ENCODE measurements at regions not wholly inside any gene's neighbourhood (a gene's known extent, or its start where the extent isn't known, plus 50 kb on each side); places are given as distances from the start of the nearest gene placed in this dataset.

DNA sequence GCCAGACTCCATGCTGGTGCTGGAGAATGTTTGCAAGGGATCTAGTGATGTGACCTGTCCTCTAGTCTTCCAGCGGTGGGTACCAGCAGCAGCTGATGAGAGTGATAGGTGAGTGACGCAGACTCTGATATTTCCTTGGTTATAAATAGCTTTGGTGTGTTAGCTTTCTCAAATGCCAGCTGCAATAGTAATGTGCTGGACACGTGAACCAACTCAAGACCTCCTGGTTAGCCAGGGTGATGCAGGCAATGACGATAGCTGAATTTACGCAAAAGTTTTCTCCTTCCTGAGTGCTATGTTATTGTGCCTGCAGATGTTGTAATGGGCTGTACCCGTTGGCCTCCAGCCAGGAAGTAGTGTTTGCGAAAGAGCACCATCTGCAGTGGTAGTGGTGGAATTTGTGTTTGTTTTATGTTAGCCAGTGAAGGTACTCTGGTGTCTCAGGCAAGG lies 129.5 kb downstream of the CYSLTR2 start:
- TF ChIP-seq FOXA2 (IDR thresholded peaks at IDR 0.05) = peak; percentile 6
- TF ChIP-seq SP1 (IDR thresholded peaks at IDR 0.05) = peak; percentile 63
- no peak for TF ChIP-seq ZBTB33 (IDR thresholded peaks at IDR 0.05)
- TF ChIP-seq JUND (IDR thresholded peaks at IDR 0.05) = peak; percentile 54 to 68
- peak; percentile 17 for TF ChIP-seq FOXA1 (IDR thresholded peaks at IDR 0.05)
- peak; percentile 56 for TF ChIP-seq YY1 (IDR thresholded peaks at IDR 0.05)
- TF ChIP-seq REST (IDR thresholded peaks at IDR 0.05) = no peak
- TF ChIP-seq RAD21 (IDR thresholded peaks at IDR 0.05) = peak; percentile 45 to 62
- peak in 1 of 2 donors; percentile 12 for TF ChIP-seq GABPA (IDR thresholded peaks at IDR 0.05 in 1 of 2, conservative IDR thresholded peaks at IDR 0.05 in 1 of 2)
- TF ChIP-seq HNF4G (IDR thresholded peaks at IDR 0.05) = no peak
- TF ChIP-seq, protein P1, sequence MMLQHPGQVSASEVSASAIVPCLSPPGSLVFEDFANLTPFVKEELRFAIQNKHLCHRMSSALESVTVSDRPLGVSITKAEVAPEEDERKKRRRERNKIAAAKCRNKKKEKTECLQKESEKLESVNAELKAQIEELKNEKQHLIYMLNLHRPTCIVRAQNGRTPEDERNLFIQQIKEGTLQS (IDR thresholded peaks at IDR 0.05) = no peak
- TF ChIP-seq RXRA (IDR thresholded peaks at IDR 0.05) = peak; percentile 55 to 77
- TF ChIP-seq HNF4A (conservative IDR thresholded peaks at IDR 0.05) = peak; percentile 52 to 56
- TF ChIP-seq MAX (IDR thresholded peaks at IDR 0.05) = no peak
- peaks cover 10 to 13% (median 10%) of the 10 kb centered on the region in 4 donors for H3K4me1 ChIP-seq (ENCODE audit: control insufficient read depth in 4 of 4, insufficient read depth in 4 of 4, low read length in 3 of 4)
- no peaks in the 10 kb centered on the region for H3K27me3 ChIP-seq (ENCODE audit: control insufficient read depth in 4 of 4, insufficient read depth in 4 of 4, low read length in 3 of 4)
- 27% methylated on average over 7 of the region's 7 CpGs for WGBS
- peak overlapping the region; percentile 5 to 6 for H3K27ac ChIP-seq (ENCODE audit: low read depth in 1 of 2, low read length in 2 of 2)
- H3K36me3 ChIP-seq (ENCODE audit: control insufficient read depth in 4 of 4, insufficient read depth in 3 of 4, low read depth in 1 of 4, low read length in 3 of 4) = no peaks in the 10 kb centered on the region
- H3K9ac ChIP-seq (ENCODE audit: low read depth in 1 of 2, low read length in 2 of 2) = no peak overlapping the region
- peak; percentile 47 for DNase-seq (ENCODE audit: low spot score)
- H3K9me3 ChIP-seq (ENCODE audit: control insufficient read depth in 4 of 4, low read length in 3 of 4) = peaks cover 0 to 10% (median 5%) of the 10 kb centered on the region in 4 donors
- H3K4me3 ChIP-seq (ENCODE audit: low read depth in 1 of 3, low read length in 3 of 3) = no peak overlapping the region

DNA sequence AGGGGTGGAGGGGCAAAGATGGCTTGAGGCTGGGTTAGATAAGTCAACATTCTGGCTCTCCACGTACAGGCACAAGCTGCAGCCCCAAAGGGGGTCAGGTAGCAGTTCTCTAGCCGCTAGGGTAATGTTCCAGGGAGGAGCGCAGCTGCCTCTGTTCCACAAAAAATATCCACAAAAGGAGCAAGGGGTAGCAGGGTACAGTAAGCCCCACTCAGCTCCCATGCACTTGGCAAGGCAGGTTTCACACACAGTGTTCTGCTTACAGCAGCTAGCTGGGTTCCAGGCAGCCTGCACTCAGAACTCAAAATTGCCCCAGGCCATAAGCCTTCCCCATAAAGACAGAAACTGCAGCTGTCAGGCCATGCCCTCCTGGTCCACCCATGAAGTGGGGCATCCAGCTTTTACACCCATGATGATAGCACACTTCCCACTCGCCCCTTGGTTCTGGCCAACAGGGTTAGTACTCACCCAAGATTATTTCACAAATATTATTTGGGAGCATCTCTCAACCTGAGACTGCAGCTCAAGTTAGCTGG lies 130.0 kb downstream of the CYSLTR2 start:
- H3K4me1 ChIP-seq (ENCODE audit: control insufficient read depth in 4 of 4, insufficient read depth in 4 of 4, low read length in 3 of 4) = peaks cover 10 to 13% (median 10%) of the 10 kb centered on the region in 4 donors
- no peak for DNase-seq (ENCODE audit: low spot score)
- no peaks in the 10 kb centered on the region for H3K36me3 ChIP-seq (ENCODE audit: control insufficient read depth in 4 of 4, insufficient read depth in 3 of 4, low read depth in 1 of 4, low read length in 3 of 4)
- H3K9me3 ChIP-seq (ENCODE audit: control insufficient read depth in 4 of 4, low read length in 3 of 4) = peaks cover 0 to 10% (median 5%) of the 10 kb centered on the region in 4 donors
- WGBS = 92% methylated on average over 4 of the region's 4 CpGs
- TF ChIP-seq EGR1 (IDR thresholded peaks at IDR 0.05; ENCODE audit: low read depth in 2 of 2) = no peak
- TF ChIP-seq MAX (IDR thresholded peaks at IDR 0.05) = no peak
- TF ChIP-seq ZBTB33 (IDR thresholded peaks at IDR 0.05) = no peak
- TF ChIP-seq FOXA2 (IDR thresholded peaks at IDR 0.05) = no peak
- TF ChIP-seq GABPA (IDR thresholded peaks at IDR 0.05 in 1 of 2, conservative IDR thresholded peaks at IDR 0.05 in 1 of 2) = no peak
- TF ChIP-seq YY1 (IDR thresholded peaks at IDR 0.05) = no peak
- TF ChIP-seq RAD21 (IDR thresholded peaks at IDR 0.05) = no peak
- H3K27ac ChIP-seq (ENCODE audit: low read depth in 1 of 2, low read length in 2 of 2) = no peak overlapping the region
- no peak overlapping the region for H3K4me3 ChIP-seq (ENCODE audit: low read depth in 1 of 3, low read length in 3 of 3)
- no peak overlapping the region for H3K9ac ChIP-seq (ENCODE audit: low read depth in 1 of 2, low read length in 2 of 2)
- no peaks in the 10 kb centered on the region for H3K27me3 ChIP-seq (ENCODE audit: control insufficient read depth in 4 of 4, insufficient read depth in 4 of 4, low read length in 3 of 4)

All from liver (tissue), 7 donors.